H1 (cell line): ENCODE measurements at regions not wholly inside any gene's neighbourhood (a gene's known extent, or its start where the extent isn't known, plus 50 kb on each side); places are given as distances from the start of the nearest gene placed in this dataset.

Experiments
- CTCF ChIA-PET: fragments of 300-600 bp; sonication (Branson Sonifier 250); formaldehyde crosslinking; loops from one replicate; lab custom pipeline; 2021; ENCODE audit not compliant: partially characterized antibody; lab: Charles Lee
- POLR2A ChIA-PET: fragments of 300-600 bp; sonication (Branson Sonifier 250); formaldehyde crosslinking; loops from one replicate; lab custom pipeline; 2021; ENCODE audit warnings: inconsistent platforms; ENCODE audit not compliant: partially characterized antibody; lab: Charles Lee
- DNase-seq, 2 experiments: peaks; one replicate each; pipeline versions ENCODE4 v3.0.0 to v3.0.0-alpha.2; 2010 to 2022; ENCODE audit warnings: low spot score in 2 of 2, low read depth in 1 of 2, mixed read lengths in 1 of 2
- FAIRE-seq: peaks from 2 replicates; lab custom pipeline; 2011; peaks lifted over from hg19 to GRCh38; lab: Jason Lieb, UNC
- H2AFZ ChIP-seq: 2 replicates; pipeline ENCODE4 v1.8.1; 2012; ENCODE audit warnings: low read length, inconsistent platforms
- H2AK5ac ChIP-seq: 2 replicates; pipeline ENCODE4 v1.6.1; 2013; ENCODE audit warnings: low read depth, low read length
- H2BK120ac ChIP-seq: replicated peaks from 2 replicates; pipeline ENCODE3; 2013; ENCODE audit warnings: low read depth, low read length, inconsistent platforms
- H2BK12ac ChIP-seq: 2 replicates; pipeline ENCODE4 v1.6.1; 2013; ENCODE audit warnings: low read depth, low read length
- H2BK15ac ChIP-seq: 2 replicates; pipeline ENCODE4 v1.6.1; 2013; ENCODE audit warnings: low read length
- H2BK20ac ChIP-seq: 2 replicates; pipeline ENCODE4 v1.6.1; 2013; ENCODE audit warnings: low read length
- H2BK5ac ChIP-seq: 2 replicates; pipeline ENCODE4 v1.6.1; 2013; ENCODE audit warnings: low read depth, low read length
- H3K14ac ChIP-seq: 2 replicates; pipeline ENCODE4 v1.6.1; 2013; ENCODE audit warnings: inconsistent platforms; ENCODE audit not compliant: insufficient read length
- H3K18ac ChIP-seq: 2 replicates; pipeline ENCODE4 v1.6.1; 2013; ENCODE audit warnings: low read length; ENCODE audit errors: extremely low read depth
- H3K23ac ChIP-seq: 2 replicates; pipeline ENCODE4 v1.6.1; 2013; ENCODE audit warnings: inconsistent platforms; ENCODE audit not compliant: insufficient read length
- H3K23me2 ChIP-seq: 2 replicates; pipeline ENCODE4 v1.6.1; 2013; ENCODE audit warnings: low read depth, low read length
- H3K27ac ChIP-seq: 2 replicates; pipeline ENCODE4 v1.6.1; 2011; ENCODE audit warnings: low read depth, low read length, inconsistent platforms
- H3K27me3 ChIP-seq, 4 experiments: replicated peaks in 1 of 4; 1 replicate in 1 of 4; 2 replicates in 3 of 4; pipeline versions ENCODE4 v1.6.1 to v1.8.1; 2011 to 2013; ENCODE audit warnings: low read length in 3 of 4, mild to moderate bottlenecking in 3 of 4, inconsistent platforms in 2 of 4, mixed read lengths in 2 of 4, moderate library complexity in 1 of 4; ENCODE audit not compliant: control insufficient read depth in 3 of 4, insufficient read depth in 3 of 4; ENCODE audit errors: extremely low read depth in 1 of 4
- H3K36me3 ChIP-seq, 4 experiments: 2 replicates each; pipeline versions ENCODE4 v1.6.1 to v1.8.1; 2011 to 2013; ENCODE audit warnings: mild to moderate bottlenecking in 4 of 4, low read length in 3 of 4, moderate library complexity in 2 of 4, control low read depth in 1 of 4, inconsistent platforms in 1 of 4; ENCODE audit not compliant: insufficient read depth in 4 of 4, control insufficient read depth in 2 of 4
- H3K4ac ChIP-seq: replicated peaks from 2 replicates; pipeline ENCODE3; 2013; ENCODE audit warnings: low read length, low read depth, mixed read lengths, inconsistent platforms; ENCODE audit not compliant: insufficient read length
- H3K4me1 ChIP-seq, 4 experiments: replicated peaks in 1 of 4; 1 replicate in 1 of 4; 2 replicates in 3 of 4; pipeline versions ENCODE4 v1.6.1 to v1.8.1; 2011 to 2013; ENCODE audit warnings: low read length in 3 of 4, inconsistent platforms in 2 of 4, mixed read lengths in 1 of 4; ENCODE audit not compliant: insufficient read depth in 4 of 4, control insufficient read depth in 3 of 4
- H3K4me2 ChIP-seq, 2 experiments: 2 replicates each; pipeline versions ENCODE4 v1.6.1 to v1.8.1; 2011 to 2013; ENCODE audit warnings: low read depth in 2 of 2, low read length in 2 of 2, control low read depth in 1 of 2, inconsistent platforms in 1 of 2, mild to moderate bottlenecking in 1 of 2; ENCODE audit not compliant: insufficient read depth in 1 of 2
- H3K4me3 ChIP-seq, 4 experiments: fragments of 200-600, 300-600 bp in 1 of 4; sonication (generic), shearing (Covaris generic), sonication (Bioruptor Twin) in 1 of 4; 2 replicates each; pipeline versions ENCODE4 v1.5.1 to v1.8.1; 2011 to 2016; ENCODE audit warnings: low read length in 4 of 4, low read depth in 3 of 4, control low read depth in 2 of 4, inconsistent platforms in 2 of 4, mild to moderate bottlenecking in 2 of 4, mixed read lengths in 1 of 4, moderate library complexity in 1 of 4; ENCODE audit not compliant: insufficient read depth in 2 of 4; ENCODE audit errors: extremely low read depth in 1 of 4
- H3K56ac ChIP-seq: replicated peaks from 2 replicates; pipeline ENCODE3; 2013; ENCODE audit warnings: low read depth, mild to moderate bottlenecking, mixed read lengths, low read length, inconsistent platforms; ENCODE audit not compliant: insufficient read length
- H3K79me1 ChIP-seq: 2 replicates; pipeline ENCODE4 v1.6.1; 2013; ENCODE audit warnings: low read depth, low read length, control low read depth
- H3K79me2 ChIP-seq, 2 experiments: 2 replicates each; pipeline versions ENCODE4 v1.6.1 to v1.8.1; 2012 to 2013; ENCODE audit warnings: low read length in 2 of 2, mild to moderate bottlenecking in 2 of 2, inconsistent platforms in 1 of 2; ENCODE audit not compliant: insufficient read depth in 2 of 2, control insufficient read depth in 1 of 2
- H3K9ac ChIP-seq, 4 experiments: replicated peaks in 1 of 4; 1 replicate in 1 of 4; 2 replicates in 3 of 4; pipeline versions ENCODE4 v1.6.1 to v1.8.1; 2011 to 2013; ENCODE audit warnings: low read depth in 3 of 4, low read length in 3 of 4, control low read depth in 2 of 4, mild to moderate bottlenecking in 2 of 4, moderate library complexity in 2 of 4, inconsistent platforms in 1 of 4; ENCODE audit errors: extremely low read depth in 1 of 4
- H3K9me3 ChIP-seq, 2 experiments: 2 replicates each; pipeline versions ENCODE4 v1.6.1 to v1.8.1; 2012 to 2013; ENCODE audit warnings: mild to moderate bottlenecking in 2 of 2, moderate library complexity in 2 of 2, control low read depth in 1 of 2, inconsistent platforms in 1 of 2, low read depth in 1 of 2, low read length in 1 of 2, mixed read lengths in 1 of 2; ENCODE audit not compliant: insufficient read depth in 2 of 2
- H4K20me1 ChIP-seq, 2 experiments: replicated peaks in 1 of 2; 2 replicates each; pipeline versions ENCODE3 to v1.8.1; 2011 to 2013; ENCODE audit warnings: inconsistent platforms in 2 of 2, low read length in 2 of 2, mild to moderate bottlenecking in 1 of 2; ENCODE audit not compliant: insufficient read depth in 2 of 2, control insufficient read depth in 1 of 2
- H4K5ac ChIP-seq: 2 replicates; pipeline ENCODE4 v1.6.1; 2013; ENCODE audit warnings: low read length, low read depth, mixed read lengths, inconsistent platforms; ENCODE audit not compliant: insufficient read length
- H4K8ac ChIP-seq: 2 replicates; pipeline ENCODE4 v1.8.0; 2013; ENCODE audit warnings: mild to moderate bottlenecking, moderate library complexity, low read length, inconsistent platforms; ENCODE audit not compliant: insufficient read depth; ENCODE audit errors: extremely low read depth
- H4K91ac ChIP-seq: replicated peaks from 2 replicates; pipeline ENCODE3; 2013; ENCODE audit warnings: low read length, mixed read lengths, inconsistent platforms; ENCODE audit not compliant: insufficient read length
- KDM5A ChIP-seq: fragments of 200-600 bp; IDR thresholded peaks from 2 replicates; pipeline ENCODE4 v1.7.1; 2012; ENCODE audit warnings: mild to moderate bottlenecking, low read length, inconsistent platforms, mixed read lengths
- PHF8 ChIP-seq: fragments of 200-600 bp; sonication (generic); conservative IDR thresholded peaks from 2 replicates; pipeline ENCODE4 v1.7.1; 2012; ENCODE audit warnings: low read depth, mild to moderate bottlenecking, inconsistent platforms, low read length, moderate library complexity
- RAD21 ChIP-seq, 2 experiments: IDR thresholded peaks in 1 of 2; conservative IDR thresholded peaks in 1 of 2; 2 replicates each; pipeline ENCODE4 v1.6.1; 2011; ENCODE audit warnings: low read depth in 2 of 2, low read length in 2 of 2, improper control_type of control experiment in 1 of 2, inconsistent platforms in 1 of 2, mild to moderate bottlenecking in 1 of 2, moderate library complexity in 1 of 2
- RBBP5 ChIP-seq: IDR thresholded peaks from 2 replicates; pipeline ENCODE4 v1.7.1; 2012; ENCODE audit warnings: low read depth, mild to moderate bottlenecking, inconsistent platforms, low read length, moderate library complexity, borderline replicate concordance
- RXRA ChIP-seq: IDR thresholded peaks from 2 replicates; pipeline ENCODE4 v1.6.1; 2011; ENCODE audit warnings: low read depth, mild to moderate bottlenecking, low read length, moderate library complexity; ENCODE audit not compliant: insufficient read depth
- SP2 ChIP-seq: IDR thresholded peaks from 2 replicates; pipeline ENCODE4 v1.6.1; 2012; ENCODE audit warnings: mild to moderate bottlenecking, low read length, inconsistent platforms
- TAF1 ChIP-seq: IDR thresholded peaks from 2 replicates; pipeline ENCODE4 v1.6.1; 2011; ENCODE audit warnings: mild to moderate bottlenecking, low read depth, low read length
- TCF12 ChIP-seq: IDR thresholded peaks from 2 replicates; pipeline ENCODE4 v1.6.1; 2011; ENCODE audit warnings: low read depth, mild to moderate bottlenecking, low read length
- WGBS, 2 experiments: shearing (Covaris generic) in 1 of 2; methylation state at CpG; one replicate each; pipeline versions ENCODE4 v1.1.6 to v1.1.7; 2013 to 2015; ENCODE audit warnings: low lambda C conversion rate in 2 of 2, mixed read lengths in 2 of 2, inconsistent platforms in 1 of 2, low coverage in 1 of 2, missing lambda C conversion rate in 1 of 2; ENCODE audit not compliant: insufficient replicate concordance in 2 of 2, insufficient coverage in 1 of 2, insufficient read length in 1 of 2; ENCODE audit errors: extremely low coverage in 1 of 2, missing lambda C conversion rate in 1 of 2; 5-methylcytosine and 5-hydroxymethylcytosine counted together

GRCh38 chr9:95598236-95598635 is 81.5 kb upstream of the PTCH1 start:
- H3K27me3 ChIP-seq, result no peaks in the 10 kb centered on the region; a peak in 1 of 7 replicates
- H3K4me3 ChIP-seq, result no peak overlapping the region
- H3K4me2 ChIP-seq, result no peak overlapping the region
- no peak overlapping the region for H2BK20ac ChIP-seq
- no peak overlapping the region for H3K9ac ChIP-seq
- no peak overlapping the region for H4K91ac ChIP-seq
- no peak overlapping the region for H3K56ac ChIP-seq
- H3K4me1 ChIP-seq, result no peaks in the 10 kb centered on the region; a peak in 1 of 7 replicates
- no peaks in the 10 kb centered on the region for H3K23me2 ChIP-seq
- no peaks in the 10 kb centered on the region for H3K9me3 ChIP-seq
- H2BK12ac ChIP-seq, result no peak overlapping the region
- no peaks in the 10 kb centered on the region for H3K36me3 ChIP-seq
- ChIA-PET POLR2A (no interaction called here), CTCF (no interaction called here)
- no peak overlapping the region for H3K14ac ChIP-seq
- WGBS, 2 experiments, result 85% methylated on average over 2 of the region's 2 CpGs; no CpG with 5 or more reads in 1 of the 2 experiments
- H3K23ac ChIP-seq, result no peak overlapping the region
- no peak overlapping the region for H3K4ac ChIP-seq
- no peak overlapping the region for H2AK5ac ChIP-seq
- H2BK15ac ChIP-seq, result no peak overlapping the region
- no peaks in the 10 kb centered on the region for H4K20me1 ChIP-seq
- H4K8ac ChIP-seq, result no peak overlapping the region
- no peak overlapping the region for H4K5ac ChIP-seq
- DNase-seq, result no peak
- no peaks in the 10 kb centered on the region for H3K79me1 ChIP-seq
- no peaks in the 10 kb centered on the region for H3K79me2 ChIP-seq
- no peak overlapping the region for H2AFZ ChIP-seq
- H2BK120ac ChIP-seq, result no peak overlapping the region
- H3K27ac ChIP-seq, result no peak overlapping the region
- no peak for FAIRE-seq
- no peak overlapping the region for H3K18ac ChIP-seq
- no peak overlapping the region for H2BK5ac ChIP-seq
- TF ChIP-seq SP2 (no peak), KDM5A (no peak), TAF1 (no peak), RBBP5 (no peak), RAD21 (IDR thresholded peaks at IDR 0.05 in 1 of 2, conservative IDR thresholded peaks at IDR 0.05 in 1 of 2; ENCODE audit: low read depth in 2 of 2, low read length in 2 of 2) (no peak), RXRA (no peak), PHF8 (no peak), TCF12 (no peak)
